ENCODE measurements at regions not wholly inside any gene's neighbourhood (a gene's known extent, or its start where the extent isn't known, plus 50 kb on each side); places are given as distances from the start of the nearest gene placed in this dataset.

- no peak for TF ChIP-seq TP53 (CRISPR knock-in tag; IDR thresholded peaks at IDR 0.05)
- TF ChIP-seq, protein P1, sequence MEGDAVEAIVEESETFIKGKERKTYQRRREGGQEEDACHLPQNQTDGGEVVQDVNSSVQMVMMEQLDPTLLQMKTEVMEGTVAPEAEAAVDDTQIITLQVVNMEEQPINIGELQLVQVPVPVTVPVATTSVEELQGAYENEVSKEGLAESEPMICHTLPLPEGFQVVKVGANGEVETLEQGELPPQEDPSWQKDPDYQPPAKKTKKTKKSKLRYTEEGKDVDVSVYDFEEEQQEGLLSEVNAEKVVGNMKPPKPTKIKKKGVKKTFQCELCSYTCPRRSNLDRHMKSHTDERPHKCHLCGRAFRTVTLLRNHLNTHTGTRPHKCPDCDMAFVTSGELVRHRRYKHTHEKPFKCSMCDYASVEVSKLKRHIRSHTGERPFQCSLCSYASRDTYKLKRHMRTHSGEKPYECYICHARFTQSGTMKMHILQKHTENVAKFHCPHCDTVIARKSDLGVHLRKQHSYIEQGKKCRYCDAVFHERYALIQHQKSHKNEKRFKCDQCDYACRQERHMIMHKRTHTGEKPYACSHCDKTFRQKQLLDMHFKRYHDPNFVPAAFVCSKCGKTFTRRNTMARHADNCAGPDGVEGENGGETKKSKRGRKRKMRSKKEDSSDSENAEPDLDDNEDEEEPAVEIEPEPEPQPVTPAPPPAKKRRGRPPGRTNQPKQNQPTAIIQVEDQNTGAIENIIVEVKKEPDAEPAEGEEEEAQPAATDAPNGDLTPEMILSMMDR (IDR thresholded peaks at IDR 0.05): no peak
- TF ChIP-seq ZNF416 (CRISPR knock-in tag; IDR thresholded peaks at IDR 0.05): no peak
Observed at GRCh38 chr5:146952168-146952567, 73.6 kb upstream of the PPP2R2B start.

All from WTC11 (cell line).